HG03159 (cell line): ENCODE measurements at regions not wholly inside any gene's neighbourhood (a gene's known extent, or its start where the extent isn't known, plus 50 kb on each side); places are given as distances from the start of the nearest gene placed in this dataset.

Experiments used
- ATAC-seq: cut with Tn5 transposase; IDR thresholded peaks from one replicate; pipeline ENCODE4 v1.9.1; 2021; ENCODE audit warnings: mild to moderate bottlenecking, moderate library complexity; ENCODE audit not compliant: unreplicated experiment

- ATAC-seq = no peak
These were observed 479.7 kb upstream of the PCDH15 start for GRCh38 chr10:55280696-55281095.

GRCh38 chr10:55277549-55277948 is 476.5 kb upstream of the PCDH15 start:
- ATAC-seq = no peak

GRCh38 chr10:55274367-55274766 is 473.3 kb upstream of the PCDH15 start:
- ATAC-seq = no peak

- no peak for ATAC-seq
These were observed 472.9 kb upstream of the PCDH15 start for GRCh38 chr10:55273946-55274345.

GRCh38 chr10:55272886-55273285 is 471.9 kb upstream of the PCDH15 start:
- ATAC-seq = no peak

- no peak for ATAC-seq
These were observed 465.8 kb upstream of the PCDH15 start for GRCh38 chr10:55266797-55267196.

- ATAC-seq = no peak
These were observed 462.3 kb upstream of the PCDH15 start for GRCh38 chr10:55263327-55263726.

- no peak for ATAC-seq
These were observed 441.5 kb upstream of the PCDH15 start for GRCh38 chr10:55242544-55242943.

GRCh38 chr10:55237462-55237861 is 436.4 kb upstream of the PCDH15 start:
- ATAC-seq = no peak

- peak; percentile 76 for ATAC-seq
These were observed 432.5 kb upstream of the PCDH15 start for GRCh38 chr10:55233505-55233904.

- ATAC-seq = no peak
These were observed 432.1 kb upstream of the PCDH15 start for GRCh38 chr10:55233090-55233489.

GRCh38 chr10:55232553-55232952 is 431.5 kb upstream of the PCDH15 start:
- ATAC-seq = no peak

- no peak for ATAC-seq
These were observed 426.9 kb upstream of the PCDH15 start for GRCh38 chr10:55227967-55228366.

GRCh38 chr10:55224007-55224781 is 423.2 kb upstream of the PCDH15 start:
- no peak for ATAC-seq

- no peak for ATAC-seq
These were observed 422.3 kb upstream of the PCDH15 start for GRCh38 chr10:55223352-55223751.

GRCh38 chr10:55220975-55221374 is 419.9 kb upstream of the PCDH15 start:
- ATAC-seq = no peak

GRCh38 chr10:55215699-55216098 is 414.7 kb upstream of the PCDH15 start:
- ATAC-seq = no peak

- no peak for ATAC-seq
These were observed 413.6 kb upstream of the PCDH15 start for GRCh38 chr10:55214608-55215007.

- ATAC-seq = no peak
These were observed 411.0 kb upstream of the PCDH15 start for GRCh38 chr10:55212051-55212450.

- ATAC-seq = no peak
These were observed 402.8 kb upstream of the PCDH15 start for GRCh38 chr10:55203874-55204273.

- no peak for ATAC-seq
These were observed 402.3 kb upstream of the PCDH15 start for GRCh38 chr10:55203319-55203718.

GRCh38 chr10:55200020-55200419 is 399.0 kb upstream of the PCDH15 start:
- no peak for ATAC-seq

- no peak for ATAC-seq
These were observed 390.3 kb upstream of the PCDH15 start for GRCh38 chr10:55191236-55191860.
